H9 (cell line): ENCODE measurements at regions not wholly inside any gene's neighbourhood (a gene's known extent, or its start where the extent isn't known, plus 50 kb on each side); places are given as distances from the start of the nearest gene placed in this dataset.

Source experiments
- DNase-seq: peaks from one replicate; pipeline ENCODE4 v3.0.0-alpha.2; 2017
- H2AFZ ChIP-seq: one replicate; pipeline ENCODE4 v1.6.1; 2013; ENCODE audit warnings: mild to moderate bottlenecking, low read length, control low read depth, moderate library complexity
- H2AK5ac ChIP-seq: 2 replicates; pipeline ENCODE4 v1.6.1; 2013; ENCODE audit warnings: low read length, control low read depth, mixed read lengths; ENCODE audit not compliant: insufficient read length
- H2BK120ac ChIP-seq: one replicate; pipeline ENCODE4 v1.6.1; 2013; ENCODE audit warnings: low read depth, mild to moderate bottlenecking, low read length, control low read depth, inconsistent platforms; ENCODE audit not compliant: poor library complexity, severe bottlenecking
- H2BK12ac ChIP-seq: 2 replicates; pipeline ENCODE4 v1.6.1; 2013; ENCODE audit warnings: low read length, control low read depth, mixed read lengths, low read depth; ENCODE audit not compliant: insufficient read length
- H2BK15ac ChIP-seq: 2 replicates; pipeline ENCODE4 v1.6.1; 2013; ENCODE audit warnings: low read depth, low read length, control low read depth
- H2BK20ac ChIP-seq: one replicate; pipeline ENCODE4 v1.6.1; 2013; ENCODE audit warnings: low read depth, mild to moderate bottlenecking, low read length, control low read depth, inconsistent platforms; ENCODE audit not compliant: poor library complexity, severe bottlenecking
- H2BK5ac ChIP-seq: 2 replicates; pipeline ENCODE4 v1.6.1; 2013; ENCODE audit warnings: low read length, control low read depth, mixed read lengths; ENCODE audit not compliant: insufficient read length
- H3K14ac ChIP-seq: 2 replicates; pipeline ENCODE4 v1.6.1; 2013; ENCODE audit warnings: low read length, control low read depth; ENCODE audit not compliant: insufficient read depth
- H3K18ac ChIP-seq: 2 replicates; pipeline ENCODE4 v1.6.1; 2013; ENCODE audit warnings: low read depth, mild to moderate bottlenecking, mixed read lengths, low read length, control low read depth; ENCODE audit not compliant: insufficient read length
- H3K23ac ChIP-seq: 2 replicates; pipeline ENCODE4 v1.6.1; 2013; ENCODE audit warnings: low read length, control low read depth, mixed read lengths, low read depth; ENCODE audit not compliant: insufficient read length
- H3K23me2 ChIP-seq: 2 replicates; pipeline ENCODE4 v1.6.1; 2013; ENCODE audit warnings: low read depth, mild to moderate bottlenecking, mixed read lengths, low read length, control low read depth; ENCODE audit not compliant: insufficient read length, poor library complexity, severe bottlenecking
- H3K27ac ChIP-seq: 2 replicates; pipeline ENCODE4 v1.5.1; 2013; ENCODE audit warnings: low read length, control low read depth, mixed read lengths, low read depth; ENCODE audit not compliant: insufficient read length
- H3K27me3 ChIP-seq: 2 replicates; pipeline ENCODE4 v1.6.1; 2013; ENCODE audit warnings: low read length, control low read depth, inconsistent platforms; ENCODE audit not compliant: insufficient read depth
- H3K4ac ChIP-seq: 2 replicates; pipeline ENCODE4 v1.6.1; 2013; ENCODE audit warnings: low read depth, mild to moderate bottlenecking, control low read depth, inconsistent platforms, low read length, moderate library complexity
- H3K4me1 ChIP-seq: 2 replicates; pipeline ENCODE4 v1.6.1; 2013; ENCODE audit warnings: low read length, control low read depth, inconsistent platforms; ENCODE audit not compliant: insufficient read depth
- H3K4me2 ChIP-seq: 2 replicates; pipeline ENCODE4 v1.6.1; 2013; ENCODE audit warnings: low read length, control low read depth, mixed read lengths; ENCODE audit not compliant: insufficient read length, insufficient read depth
- H3K56ac ChIP-seq: 2 replicates; pipeline ENCODE4 v1.6.1; 2013; ENCODE audit warnings: low read depth, mild to moderate bottlenecking, mixed read lengths, low read length, control low read depth; ENCODE audit not compliant: insufficient read length
- H3K79me1 ChIP-seq: 2 replicates; pipeline ENCODE4 v1.6.1; 2013; ENCODE audit warnings: low read depth, mild to moderate bottlenecking, moderate library complexity, low read length, control low read depth, inconsistent platforms; ENCODE audit not compliant: insufficient read depth, poor library complexity, severe bottlenecking
- H3K79me2 ChIP-seq: 2 replicates; pipeline ENCODE4 v1.6.1; 2013; ENCODE audit warnings: low read length, control low read depth, inconsistent platforms; ENCODE audit not compliant: insufficient read depth
- H3K9ac ChIP-seq: 2 replicates; pipeline ENCODE4 v1.6.1; 2013; ENCODE audit warnings: low read length, control low read depth, mixed read lengths; ENCODE audit not compliant: insufficient read length; ENCODE audit errors: extremely low read depth
- H3K9me3 ChIP-seq: one replicate; pipeline ENCODE4 v1.6.1; 2013; ENCODE audit warnings: low read depth, low read length, inconsistent platforms; ENCODE audit not compliant: control insufficient read depth
- H3T11ph ChIP-seq: one replicate; pipeline ENCODE4 v1.6.1; 2013; ENCODE audit warnings: mild to moderate bottlenecking, low read length, control low read depth, inconsistent platforms
- H4K20me1 ChIP-seq: one replicate; pipeline ENCODE4 v1.6.1; 2013; ENCODE audit not compliant: control insufficient read depth, insufficient read length, insufficient read depth
- H4K5ac ChIP-seq: 2 replicates; pipeline ENCODE4 v1.6.1; 2013; ENCODE audit warnings: low read depth, mild to moderate bottlenecking, mixed read lengths, low read length, control low read depth; ENCODE audit not compliant: insufficient read length
- H4K8ac ChIP-seq: replicated peaks from 2 replicates; pipeline ENCODE4 v1.6.1; 2013; ENCODE audit warnings: low read length, control low read depth, mixed read lengths, low read depth; ENCODE audit not compliant: insufficient read length
- H4K91ac ChIP-seq: 2 replicates; pipeline ENCODE4 v1.6.1; 2013; ENCODE audit warnings: low read depth, mild to moderate bottlenecking, moderate library complexity, mixed read lengths, low read length, control low read depth; ENCODE audit not compliant: insufficient read length
- H3K27ac Mint-ChIP-seq, 3 experiments: 2 replicates in 2 of 3; 3 replicates in 1 of 3; pipeline ENCODE4 v1.8.0; 2020 to 2021; ENCODE audit warnings: mixed read lengths in 3 of 3, mild to moderate bottlenecking in 1 of 3, moderate library complexity in 1 of 3
- H3K27me3 Mint-ChIP-seq: 2 replicates; pipeline ENCODE4 v1.8.0; 2021; ENCODE audit warnings: low read depth, mild to moderate bottlenecking, moderate library complexity, mixed read lengths
- H3K36me3 Mint-ChIP-seq, 3 experiments: 2 replicates in 2 of 3; 3 replicates in 1 of 3; pipeline ENCODE4 v1.8.0; 2020 to 2021; ENCODE audit warnings: low read depth in 3 of 3, mixed read lengths in 3 of 3; ENCODE audit not compliant: insufficient read depth in 1 of 3
- H3K4me1 Mint-ChIP-seq, 2 experiments: 2 replicates each; pipeline ENCODE4 v1.8.0; 2020; ENCODE audit warnings: mixed read lengths in 2 of 2
- H3K4me3 Mint-ChIP-seq, 2 experiments: 2 replicates in 1 of 2; 3 replicates in 1 of 2; pipeline ENCODE4 v1.8.0; 2020 to 2021; ENCODE audit warnings: mild to moderate bottlenecking in 2 of 2, mixed read lengths in 2 of 2, moderate library complexity in 1 of 2
- H3K9me3 Mint-ChIP-seq, 2 experiments: 2 replicates in 1 of 2; 3 replicates in 1 of 2; pipeline ENCODE4 v1.8.0; 2020; ENCODE audit warnings: mild to moderate bottlenecking in 2 of 2, mixed read lengths in 2 of 2, moderate library complexity in 1 of 2
- CTCF ChIP-seq: fragments of 200-600 bp; sonication (generic); conservative IDR thresholded peaks from 3 replicates; pipeline ENCODE4 v1.8.0; 2021; ENCODE audit warnings: antibody characterized with exemption, mild to moderate bottlenecking
- WGBS: extraction: QIAGEN DNeasy Blood & Tissue Kit; methylation state at CpG from one replicate; pipeline ENCODE4 v1.1.7; 2013; ENCODE audit warnings: missing lambda C conversion rate, low lambda C conversion rate, mixed read lengths; ENCODE audit not compliant: insufficient read length; ENCODE audit errors: extremely low coverage; 5-methylcytosine and 5-hydroxymethylcytosine counted together

DNA sequence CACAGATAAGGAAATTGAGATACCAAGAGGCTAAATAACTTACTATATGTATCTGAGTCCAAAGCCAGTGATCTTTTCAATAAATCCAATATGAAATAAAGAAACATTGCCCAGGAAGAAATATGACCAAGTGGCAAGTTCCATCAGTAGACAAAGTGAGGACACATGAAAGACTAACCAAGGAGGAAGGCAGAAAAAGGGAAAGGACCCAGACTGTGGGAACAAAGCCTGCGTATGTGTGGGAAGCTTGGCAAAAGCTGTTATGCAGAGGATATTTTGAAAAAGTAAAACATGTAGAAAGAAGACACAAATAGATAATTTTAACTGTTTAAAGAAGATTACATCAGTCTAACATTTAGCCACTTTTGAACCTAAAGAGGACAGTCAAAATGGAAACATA lies 264.4 kb upstream of the PRDM1 start:
- Mint-ChIP-seq H3K9me3 (peaks cover 9 to 13% of the 10 kb centered on the region in 2 experiments; a peak in 3 of 5 replicates), H3K27me3 (no peaks in the 10 kb centered on the region), H3K4me1 (no peaks in the 10 kb centered on the region), H3K36me3 (peaks cover 0 to 3% (median 2%) of the 10 kb centered on the region in 3 experiments; a peak in 1 of 7 replicates), H3K4me3 (no peak overlapping the region), H3K27ac (no peak overlapping the region)
- H2BK120ac ChIP-seq: no peak overlapping the region
- no peak overlapping the region for H3K27ac ChIP-seq
- no peak overlapping the region for H3T11ph ChIP-seq
- H3K56ac ChIP-seq: no peak overlapping the region
- H3K4me1 ChIP-seq: no peaks in the 10 kb centered on the region
- H3K18ac ChIP-seq: no peak overlapping the region
- H4K5ac ChIP-seq: no peak overlapping the region
- H4K20me1 ChIP-seq: no peaks in the 10 kb centered on the region
- H3K4ac ChIP-seq: no peak overlapping the region
- H2BK5ac ChIP-seq: no peak overlapping the region
- no peak overlapping the region for H2AK5ac ChIP-seq
- no CpG with 5 or more reads among the region's 1 CpG for WGBS
- H2BK20ac ChIP-seq: no peak overlapping the region
- DNase-seq: no peak
- no peak overlapping the region for H2AFZ ChIP-seq
- H3K27me3 ChIP-seq: no peaks in the 10 kb centered on the region
- H3K23me2 ChIP-seq: no peaks in the 10 kb centered on the region
- no peak overlapping the region for H3K9ac ChIP-seq
- no peaks in the 10 kb centered on the region for H3K79me1 ChIP-seq
- no peaks in the 10 kb centered on the region for H3K9me3 ChIP-seq
- no peak overlapping the region for H2BK12ac ChIP-seq
- H3K79me2 ChIP-seq: no peaks in the 10 kb centered on the region
- H4K91ac ChIP-seq: no peak overlapping the region
- TF ChIP-seq CTCF: no peak
- H2BK15ac ChIP-seq: no peak overlapping the region
- H3K14ac ChIP-seq: no peak overlapping the region
- no peak overlapping the region for H3K23ac ChIP-seq
- no peak overlapping the region for H4K8ac ChIP-seq
- H3K4me2 ChIP-seq: no peak overlapping the region
